NCI-H2227 (cell line): ENCODE measurements at regions not wholly inside any gene's neighbourhood (a gene's known extent, or its start where the extent isn't known, plus 50 kb on each side); places are given as distances from the start of the nearest gene placed in this dataset.

ENCODE experiments used
- DNase-seq: peaks from one replicate; lab custom pipeline; 2025; ENCODE audit not compliant: unreplicated experiment; lab: John Stamatoyannopoulos, UW

- peak; percentile 41 for DNase-seq
Measured at GRCh38 chr5:152271420-152271819, 133.7 kb downstream of the NMUR2 start.

DNA sequence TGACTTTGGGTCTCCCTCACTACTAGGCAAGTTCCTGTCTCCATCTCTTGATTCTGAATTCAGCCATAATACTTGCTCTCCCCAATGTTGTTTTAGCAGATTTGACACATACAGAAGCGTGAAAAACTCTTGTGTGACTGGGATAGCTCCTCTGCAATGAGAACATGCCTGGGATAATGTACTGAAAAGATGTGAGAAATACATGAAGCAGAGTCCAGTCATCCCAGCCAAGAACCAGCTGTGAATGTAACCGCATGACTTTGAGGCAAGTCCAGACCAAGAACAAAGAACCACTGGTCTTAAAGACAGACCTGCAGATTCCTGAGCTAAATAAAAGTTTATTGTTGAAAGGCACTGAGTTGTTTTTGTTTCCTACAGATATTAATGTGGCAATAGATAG lies 135.0 kb downstream of the NMUR2 start:
- no peak for DNase-seq

GRCh38 chr5:152269533-152269932 lies 135.5 kb downstream of the NMUR2 start:
- no peak for DNase-seq

DNA sequence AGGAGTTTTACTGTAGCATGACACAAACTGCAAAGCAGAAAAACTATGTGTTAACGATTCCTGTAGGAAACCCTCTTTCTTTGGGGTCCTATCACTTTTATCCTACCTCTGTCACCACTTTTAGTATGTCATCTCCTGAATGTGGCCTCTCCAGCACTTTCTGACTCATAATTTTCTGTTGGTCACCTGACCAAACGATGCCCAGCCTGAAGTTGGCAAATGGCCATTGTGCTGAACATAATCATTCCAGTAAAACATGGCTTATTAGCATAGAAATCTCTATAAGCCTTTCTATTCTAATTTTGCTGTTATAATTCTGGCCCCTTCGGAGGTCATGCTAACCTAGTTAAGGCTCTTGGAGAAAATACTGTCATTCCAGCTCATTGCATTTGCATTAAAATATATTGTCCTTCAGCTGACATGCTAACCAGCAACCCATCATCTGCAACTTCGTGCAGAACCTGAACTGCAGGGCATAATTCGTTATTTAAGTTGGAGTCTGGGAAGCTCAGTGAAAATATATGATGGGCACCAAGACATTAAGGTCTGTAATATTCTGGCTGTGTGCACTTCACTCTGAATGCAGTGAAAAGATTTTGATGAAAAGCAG lies 140.3 kb downstream of the NMUR2 start:
- DNase-seq, result no peak

DNA sequence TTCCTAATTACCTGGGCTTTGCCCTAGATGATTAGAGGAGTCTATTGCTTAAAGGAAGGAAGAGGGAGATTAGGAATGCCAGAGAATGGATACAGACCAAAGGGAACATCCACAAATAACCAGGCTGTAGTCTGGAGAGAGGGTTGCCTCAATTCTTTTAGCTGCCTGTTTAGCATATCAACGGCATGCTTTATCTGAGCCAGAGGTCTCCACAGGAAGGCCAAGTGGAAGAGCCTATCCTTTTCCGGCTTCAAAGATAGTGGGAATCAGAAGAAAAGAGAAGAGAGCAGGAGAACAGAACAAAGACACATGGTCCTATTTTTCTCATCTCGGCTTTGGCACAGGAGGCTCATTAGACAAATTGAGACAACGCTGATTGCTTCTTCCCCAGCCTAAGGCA lies 142.4 kb downstream of the NMUR2 start:
- DNase-seq, result no peak

GRCh38 chr5:152260940-152261339 lies 144.1 kb downstream of the NMUR2 start:
- DNase-seq, result no peak

DNA sequence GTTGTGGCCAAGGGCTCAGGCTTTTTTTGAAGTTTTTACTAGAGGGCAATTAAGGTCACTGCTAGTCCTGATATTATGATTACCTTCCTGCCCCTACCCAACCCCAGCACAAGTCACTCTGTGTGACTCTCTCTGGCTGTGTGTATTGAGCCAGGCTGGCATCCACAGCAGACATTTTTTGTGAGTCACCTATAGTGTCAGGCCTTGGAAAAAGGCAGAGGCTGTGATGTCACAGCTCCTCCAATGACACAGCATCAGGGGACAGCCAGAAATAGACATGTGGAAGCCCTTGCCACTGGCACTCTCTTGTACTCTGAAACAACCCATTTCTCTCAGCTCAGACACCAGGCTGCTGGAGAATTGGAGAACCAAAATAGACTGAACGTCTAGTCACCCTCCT lies 145.4 kb downstream of the NMUR2 start:
- DNase-seq, result no peak

GRCh38 chr5:152256580-152256979 lies 148.5 kb downstream of the NMUR2 start:
- DNase-seq, result no peak

DNA sequence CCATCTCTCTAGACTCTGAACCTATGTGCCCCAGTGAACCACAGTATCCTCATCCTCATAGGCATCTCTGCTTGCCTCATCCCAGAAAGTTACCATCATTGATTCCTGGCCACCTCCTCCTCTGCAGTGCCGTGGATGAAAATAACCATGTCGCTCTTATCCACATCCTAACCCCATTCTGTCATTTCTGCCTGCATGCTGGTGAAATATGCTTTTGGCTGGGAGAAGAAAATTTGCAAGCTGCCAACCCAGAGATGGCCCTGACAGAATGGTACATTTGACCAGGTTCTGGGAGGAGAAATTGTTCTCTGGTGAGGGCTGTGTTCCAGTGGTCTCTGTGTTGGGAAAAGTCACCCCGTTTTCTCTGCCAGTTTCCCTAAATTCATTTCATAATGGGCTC lies 149.7 kb downstream of the NMUR2 start:
- no peak for DNase-seq

GRCh38 chr5:152247850-152248385 lies 157.2 kb downstream of the NMUR2 start:
- no peak for DNase-seq

- DNase-seq, result no peak
Measured at GRCh38 chr5:152246401-152246800, 158.7 kb downstream of the NMUR2 start.

DNA sequence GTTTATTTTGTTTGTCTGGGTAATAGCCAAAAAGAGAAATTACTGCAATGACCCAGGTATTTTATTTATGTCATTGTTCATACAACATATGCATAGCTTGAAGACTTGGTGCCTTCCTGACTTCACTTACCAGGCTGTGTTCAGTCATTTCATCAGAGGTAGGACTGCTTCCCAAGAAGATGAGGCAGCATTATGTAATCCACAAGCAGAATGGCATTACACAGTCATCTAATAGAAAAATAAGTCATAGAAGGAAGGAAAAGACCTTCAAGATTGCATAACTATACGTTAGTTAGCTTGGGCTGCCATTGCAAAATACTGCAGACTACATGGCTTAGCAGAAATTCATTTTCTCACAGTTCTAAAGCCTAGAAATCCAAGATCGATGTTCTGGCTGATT lies 167.5 kb downstream of the NMUR2 start:
- DNase-seq, result no peak

DNA sequence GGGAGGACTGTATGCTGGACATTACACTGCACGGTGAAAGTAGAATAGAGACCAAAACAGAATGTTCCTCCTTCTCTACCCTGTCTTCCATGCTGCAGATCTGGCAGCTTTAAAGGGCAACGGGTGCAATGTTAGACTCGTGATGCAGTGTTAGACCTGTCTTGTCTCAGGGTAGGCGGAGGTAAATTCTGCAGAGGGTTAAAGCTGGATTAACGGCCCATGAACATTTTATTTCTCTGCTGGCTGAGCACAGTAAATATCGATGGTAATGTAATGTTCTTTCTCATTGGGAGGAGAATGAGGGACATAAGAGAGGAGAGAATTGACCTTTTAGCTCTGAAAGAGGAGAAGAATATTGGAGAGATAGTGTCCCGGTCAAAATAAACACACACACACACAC lies 178.9 kb downstream of the NMUR2 start:
- no peak for DNase-seq

- no peak for DNase-seq
Measured at GRCh38 chr5:152221721-152222629, 183.1 kb downstream of the NMUR2 start.

- DNase-seq, result no peak
Measured at GRCh38 chr5:152218694-152219093, 186.4 kb downstream of the NMUR2 start.

DNA sequence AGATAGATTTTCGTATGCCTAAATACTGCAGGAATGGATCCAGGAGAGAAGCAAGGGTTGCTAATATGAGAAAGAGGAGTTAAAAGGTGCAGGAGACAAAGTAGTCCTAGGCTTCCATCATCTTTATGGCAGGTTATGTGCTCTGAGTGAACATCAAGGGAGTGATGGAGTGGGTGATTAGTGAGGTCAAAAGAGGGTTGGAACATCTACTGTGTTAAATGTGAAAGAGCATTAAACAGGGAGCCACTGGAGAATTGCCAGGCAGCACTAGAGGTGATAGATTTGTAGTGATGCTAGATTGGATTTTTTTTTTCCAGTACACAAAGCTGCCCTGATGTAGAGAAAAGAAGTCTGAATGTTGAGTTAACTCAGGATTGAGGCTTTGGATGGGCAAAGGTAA lies 199.3 kb downstream of the NMUR2 start:
- DNase-seq, result no peak

GRCh38 chr5:152202321-152202720 lies 202.8 kb downstream of the NMUR2 start:
- DNase-seq, result no peak

GRCh38 chr5:152193391-152194107 lies 211.5 kb downstream of the NMUR2 start:
- DNase-seq, result no peak

GRCh38 chr5:152188251-152188650 lies 216.8 kb downstream of the NMUR2 start:
- no peak for DNase-seq

- DNase-seq, result no peak
Measured at GRCh38 chr5:152187668-152188067, 217.4 kb downstream of the NMUR2 start.

DNA sequence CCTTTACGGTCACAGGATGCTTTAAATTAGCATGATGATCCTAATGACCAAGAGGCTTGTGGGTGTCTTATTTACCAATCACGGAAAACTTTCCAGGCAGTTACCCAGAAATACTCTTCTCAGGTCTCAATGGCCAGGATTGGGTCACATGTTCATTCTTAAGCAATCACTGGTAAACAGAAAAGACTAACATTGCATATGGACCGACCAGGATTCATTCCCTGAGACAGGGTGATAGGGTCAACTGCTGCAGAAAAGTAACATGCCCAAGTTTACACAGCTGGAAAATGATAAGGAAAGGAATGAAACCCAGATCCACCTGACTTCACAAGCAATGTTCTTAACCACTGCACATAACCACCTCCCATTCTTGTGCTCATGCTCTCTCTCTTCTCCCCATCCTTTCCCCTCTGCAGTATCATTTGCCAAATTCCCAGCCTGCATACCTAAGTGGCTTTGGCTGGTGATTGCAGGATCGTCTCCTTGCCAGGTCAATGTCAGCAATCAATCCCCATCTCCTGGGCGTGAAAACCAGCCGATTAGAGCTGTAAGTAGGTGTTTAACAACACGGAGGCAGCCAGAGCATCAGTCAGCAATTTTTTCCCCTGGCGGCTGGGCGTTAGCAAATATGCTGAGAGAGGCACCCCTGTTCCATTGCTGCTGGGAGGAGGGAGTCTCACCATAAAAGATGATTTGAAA lies 219.4 kb downstream of the NMUR2 start:
- peak; percentile 50 for DNase-seq
